Stimulated activated CD8-positive, alpha-beta memory T cell treated with anti-CD3 and anti-CD28 coated beads, Interleukin-4, amount 100 ng/mL, for 24 hours (primary cell): ENCODE measurements at regions not wholly inside any gene's neighbourhood (a gene's known extent, or its start where the extent isn't known, plus 50 kb on each side); places are given as distances from the start of the nearest gene placed in this dataset.

ENCODE experiments used
- DNase-seq: peaks from one replicate; pipeline ENCODE4 v3.0.0-alpha.2; 2020; ENCODE audit warnings: low read depth

DNA sequence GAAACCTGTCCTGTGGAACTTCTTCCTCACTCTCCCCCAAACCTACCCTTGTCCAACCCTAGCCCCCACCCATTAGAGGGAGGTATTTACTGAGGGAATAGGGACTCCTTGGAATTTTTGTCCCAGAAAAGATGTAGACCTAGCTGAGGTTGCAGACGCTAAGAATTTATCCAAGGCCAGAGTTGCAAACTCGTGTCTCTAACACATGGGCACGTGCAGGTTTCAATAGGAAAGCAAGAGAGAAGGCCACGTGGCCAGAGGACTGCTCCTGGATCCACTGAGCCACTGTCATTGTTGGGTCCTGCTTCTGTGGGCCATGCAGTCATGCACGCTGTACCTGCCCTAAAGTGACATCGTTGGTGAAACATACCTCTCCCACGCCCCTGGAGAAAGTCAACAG lies 243.4 kb upstream of the KCNG1 start:
- DNase-seq: no peak

DNA sequence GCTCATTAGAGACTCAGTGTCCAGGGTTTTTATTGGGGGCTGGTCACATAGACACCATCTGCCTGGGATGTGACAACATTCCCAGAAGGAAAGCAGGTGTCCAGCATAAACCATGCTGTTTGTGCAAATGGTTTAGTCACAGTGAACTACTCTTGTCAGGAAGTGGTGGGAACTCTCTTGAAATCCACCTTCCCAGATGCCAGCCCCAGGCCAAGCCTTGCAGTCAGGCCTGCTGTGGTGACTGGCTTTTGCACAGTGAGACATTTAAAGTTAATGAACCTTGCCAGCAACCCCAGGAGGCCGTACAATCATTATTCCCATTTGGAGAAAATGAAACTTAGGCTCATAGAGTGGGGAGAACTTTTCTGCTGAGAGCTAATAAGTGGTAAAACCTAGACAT lies 242.5 kb upstream of the KCNG1 start:
- no peak for DNase-seq

DNA sequence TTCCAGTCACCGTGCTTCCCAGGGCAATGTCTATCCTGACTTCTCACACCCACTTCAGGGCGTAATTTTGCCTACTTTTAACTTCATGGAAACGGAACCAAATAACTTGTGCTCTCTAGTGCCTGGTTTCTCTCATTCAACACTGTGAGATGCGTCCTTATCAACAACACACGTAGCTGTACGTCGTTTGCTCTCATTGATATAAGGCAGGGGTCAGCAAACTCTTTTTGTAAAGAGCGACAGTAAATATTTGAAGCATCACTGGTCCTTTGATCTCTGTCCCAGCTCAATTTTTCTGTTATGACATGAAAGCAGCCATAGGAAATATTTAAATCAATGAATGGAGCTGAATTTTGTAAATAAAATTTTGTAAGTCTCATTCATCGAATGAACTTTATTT lies 239.3 kb upstream of the KCNG1 start:
- DNase-seq: no peak

DNA sequence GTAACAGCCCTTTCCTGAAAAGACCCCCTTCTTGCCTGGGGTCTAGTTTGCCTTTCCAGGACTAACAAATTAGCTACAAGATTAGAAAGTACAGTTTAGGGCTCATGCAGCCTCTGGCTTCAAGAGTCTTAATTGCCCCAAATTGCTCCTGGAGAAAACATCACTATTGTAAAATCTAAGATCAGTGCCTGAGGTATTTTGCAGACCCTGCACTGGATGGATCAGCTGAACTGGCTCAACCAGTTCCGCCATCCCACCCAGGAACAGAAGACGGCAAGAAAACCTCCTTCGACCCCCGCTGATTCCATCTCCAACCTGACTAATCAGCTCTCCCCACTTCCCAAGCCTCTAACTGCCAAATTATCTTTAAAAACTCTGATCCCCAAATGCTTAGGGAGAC lies 236.5 kb upstream of the KCNG1 start:
- DNase-seq: no peak

DNA sequence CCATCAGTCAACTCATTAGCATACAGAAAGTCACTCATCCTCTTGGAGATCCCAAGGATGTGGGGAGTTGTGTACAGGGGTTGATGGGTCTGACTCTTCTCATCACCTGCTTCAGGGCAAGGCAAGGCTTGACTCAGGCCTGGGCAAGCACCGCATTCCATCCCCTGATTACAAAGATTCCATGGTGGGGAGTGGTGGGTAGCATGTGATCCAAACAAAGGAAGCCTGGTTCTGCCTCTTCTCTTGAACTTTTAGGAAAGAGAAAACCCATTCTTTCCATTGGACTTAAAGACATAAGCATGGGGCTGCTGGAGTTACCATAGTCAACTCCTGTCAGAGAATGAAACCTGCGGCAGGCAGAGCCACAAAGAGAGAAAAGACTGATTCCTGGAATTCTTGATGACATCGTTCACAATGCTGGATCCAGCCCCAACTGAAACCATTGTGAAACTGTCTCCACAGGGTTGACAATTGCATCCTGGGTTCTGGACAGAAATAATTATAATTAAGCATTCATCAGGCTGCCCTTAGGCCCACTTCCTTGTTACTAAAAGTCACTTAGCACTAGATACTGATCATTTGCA lies 235.8 kb upstream of the KCNG1 start:
- DNase-seq: no peak

DNA sequence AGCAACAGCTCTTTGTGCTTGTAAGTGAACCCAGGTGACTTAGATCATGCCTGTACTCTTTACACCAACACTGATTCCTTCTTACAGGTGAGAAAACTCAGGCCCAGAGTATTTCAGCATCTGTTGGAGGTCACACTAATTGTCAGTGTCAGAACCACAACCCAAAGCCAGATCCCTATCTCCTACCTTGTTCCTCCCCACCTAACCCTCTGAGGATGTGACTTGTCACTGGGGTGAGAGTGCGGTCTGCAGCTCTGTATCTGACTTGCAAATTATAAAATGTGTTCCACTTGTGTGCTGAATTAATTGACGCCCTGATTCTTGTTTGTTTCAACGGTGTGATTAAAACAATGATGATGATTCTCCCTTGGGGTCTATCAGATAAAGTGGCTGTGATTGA lies 232.5 kb upstream of the KCNG1 start:
- no peak for DNase-seq

DNA sequence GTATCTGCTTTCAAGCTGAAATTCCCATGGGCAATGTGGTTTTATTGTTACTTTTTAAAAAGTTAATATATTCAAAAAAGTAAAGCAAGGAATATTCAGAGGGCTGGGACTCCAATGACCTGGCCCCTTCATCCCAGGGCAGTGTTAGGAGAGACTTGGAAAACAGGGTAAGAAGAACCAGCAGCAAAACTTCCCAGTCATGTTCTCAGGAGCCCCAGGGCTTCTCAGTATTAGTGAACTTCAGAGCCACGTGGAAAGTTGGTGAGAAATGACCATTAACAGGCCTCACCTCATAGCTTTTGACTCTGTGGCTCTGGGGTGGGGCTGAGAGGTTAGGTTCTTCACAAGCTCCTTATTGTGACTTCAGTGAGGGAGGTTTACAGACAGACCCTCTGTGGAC lies 230.4 kb upstream of the KCNG1 start:
- DNase-seq: no peak

DNA sequence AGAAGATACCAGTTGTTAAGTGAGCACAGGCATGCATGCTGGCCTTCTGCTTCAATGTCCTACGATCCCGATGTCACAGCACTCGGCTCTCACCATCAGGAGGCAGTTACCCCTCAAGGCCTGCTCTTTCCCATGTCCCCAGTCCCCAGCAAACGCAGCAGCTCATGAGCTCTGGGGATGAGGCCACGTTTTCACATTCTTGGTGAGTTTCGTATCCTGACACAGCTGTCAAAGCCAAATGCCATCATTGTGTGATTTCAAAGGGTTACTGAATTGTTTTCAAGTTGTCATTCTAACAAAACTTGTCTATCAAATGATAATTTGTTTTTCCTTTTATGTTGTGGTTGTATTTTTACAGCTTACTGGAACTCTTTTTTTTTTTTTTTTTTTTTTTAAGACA lies 226.9 kb upstream of the KCNG1 start:
- DNase-seq: no peak

DNA sequence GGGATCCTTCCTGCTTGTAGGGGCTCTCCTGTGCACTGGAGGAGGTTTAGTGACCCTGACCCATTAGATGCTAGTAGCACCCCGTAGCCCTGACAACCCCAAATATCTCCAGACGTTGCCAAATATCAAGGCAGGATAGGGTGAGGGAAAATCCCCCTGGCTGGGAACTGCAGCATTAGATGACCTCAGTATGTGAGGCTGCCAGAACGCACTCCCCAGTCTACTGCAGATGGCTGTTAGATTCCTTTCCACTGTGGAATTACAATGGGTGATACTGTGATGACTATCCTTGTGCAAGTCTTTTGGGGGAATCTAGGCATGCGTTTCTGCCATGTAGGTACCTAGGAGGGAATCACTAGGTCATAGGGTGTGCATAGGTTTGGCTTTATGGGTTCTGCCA lies 226.3 kb upstream of the KCNG1 start:
- DNase-seq: no peak

DNA sequence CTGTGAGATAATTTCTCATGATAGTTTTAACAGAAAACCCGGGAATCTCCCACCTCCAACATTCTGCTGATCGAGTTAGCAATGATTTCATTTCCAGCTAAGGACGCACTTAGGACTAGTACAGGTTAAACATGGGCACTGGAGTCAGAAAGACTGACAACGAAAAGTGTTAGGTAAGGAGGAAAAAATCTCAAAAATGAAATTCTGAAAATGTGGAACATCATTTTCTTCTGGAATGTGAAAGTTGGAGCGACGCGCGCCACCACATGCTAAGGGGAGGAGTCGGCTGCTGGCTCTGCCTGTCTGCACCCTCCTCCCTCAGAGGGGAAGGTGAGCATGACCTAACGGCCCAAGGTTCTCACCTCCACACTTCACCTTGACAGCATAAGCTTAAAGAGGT lies 221.6 kb upstream of the KCNG1 start:
- DNase-seq: no peak

DNA sequence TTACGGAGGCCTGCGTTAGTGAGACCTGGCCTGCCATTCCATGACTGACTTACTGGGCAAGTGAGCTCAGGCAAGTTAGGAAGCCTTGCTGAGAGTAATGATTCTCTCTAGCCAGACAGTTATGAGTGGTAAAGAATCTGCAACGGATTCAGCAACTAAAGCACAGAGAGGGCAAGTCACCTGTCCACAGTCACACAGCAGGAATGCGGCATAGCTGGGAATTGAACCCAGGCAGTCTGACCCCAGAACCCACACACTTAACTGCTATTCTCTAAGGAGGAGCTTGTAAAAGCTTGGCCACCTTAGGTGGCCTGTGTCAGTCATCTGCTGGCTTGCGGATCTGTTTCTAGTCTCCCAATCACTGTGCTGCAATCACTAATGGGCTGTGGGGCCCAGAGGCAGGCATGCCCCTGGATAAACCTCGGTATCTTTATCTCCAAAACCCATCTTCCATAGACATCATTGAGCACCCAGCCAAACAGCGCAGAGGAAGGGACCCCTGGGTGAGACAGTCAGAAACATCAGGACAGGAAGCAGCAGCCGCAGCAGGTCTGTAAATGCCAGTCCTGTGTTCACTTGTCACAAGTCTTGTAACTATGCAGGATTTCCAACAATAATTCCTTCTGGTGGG lies 215.9 kb upstream of the KCNG1 start:
- DNase-seq: no peak

DNA sequence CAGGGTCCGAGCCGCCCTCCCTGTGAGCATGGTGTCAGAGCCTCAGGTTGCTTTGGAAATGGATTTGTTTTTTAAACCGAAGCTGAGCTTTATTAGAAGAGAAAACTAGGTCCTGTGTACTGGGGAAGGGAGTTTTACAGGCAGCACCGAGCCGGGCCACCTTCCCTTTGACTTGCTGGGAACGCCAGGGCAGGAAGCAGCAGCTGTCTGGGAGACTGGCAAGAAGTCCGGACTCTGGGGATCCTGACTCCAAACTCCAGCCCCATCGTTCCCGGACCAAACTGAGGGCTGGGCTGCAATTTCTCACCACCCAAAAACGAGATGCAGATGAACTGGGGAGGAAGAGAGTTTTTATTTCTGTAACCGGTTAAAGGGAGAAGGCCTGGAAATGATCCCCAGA lies 214.9 kb upstream of the KCNG1 start:
- no peak for DNase-seq

DNA sequence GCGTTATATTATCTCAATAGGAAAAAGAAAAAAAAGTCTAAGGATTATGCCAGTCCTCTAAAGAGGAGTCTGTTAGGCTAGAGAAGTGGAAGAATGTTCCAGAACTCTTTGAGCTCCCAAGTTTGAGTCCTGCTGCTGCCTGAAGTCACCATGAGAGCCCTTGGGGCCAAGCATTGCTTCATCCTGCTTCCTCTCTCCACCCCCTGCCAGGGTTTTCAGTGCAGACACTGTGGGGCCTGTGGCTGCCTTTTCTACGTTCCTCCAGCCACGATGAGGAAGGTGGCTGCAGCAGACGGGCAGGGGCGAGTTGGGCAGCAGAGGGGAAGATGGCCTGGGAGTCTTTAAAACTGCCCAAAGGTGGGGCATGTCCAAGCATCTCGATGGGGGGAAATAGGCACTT lies 214.4 kb upstream of the KCNG1 start:
- no peak for DNase-seq

DNA sequence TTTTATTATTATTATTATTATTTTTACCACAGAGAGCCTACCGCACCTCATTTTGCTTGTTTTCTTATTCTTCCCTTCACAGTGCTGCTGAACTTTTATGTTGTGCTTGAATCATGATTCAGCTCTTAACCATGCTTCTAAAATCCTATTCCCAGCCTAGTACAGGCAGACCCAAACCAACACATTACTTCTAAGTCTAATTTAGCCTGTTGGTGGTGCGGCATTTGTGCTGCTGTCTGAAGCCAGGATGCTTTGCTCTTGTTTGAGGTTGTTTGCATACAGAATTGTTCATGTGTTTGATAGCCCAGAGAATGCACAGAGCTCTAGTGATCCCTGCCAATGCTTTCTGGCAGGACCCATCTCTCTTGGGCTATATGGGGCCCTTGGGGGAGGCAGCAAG lies 213.5 kb upstream of the KCNG1 start:
- no peak for DNase-seq

DNA sequence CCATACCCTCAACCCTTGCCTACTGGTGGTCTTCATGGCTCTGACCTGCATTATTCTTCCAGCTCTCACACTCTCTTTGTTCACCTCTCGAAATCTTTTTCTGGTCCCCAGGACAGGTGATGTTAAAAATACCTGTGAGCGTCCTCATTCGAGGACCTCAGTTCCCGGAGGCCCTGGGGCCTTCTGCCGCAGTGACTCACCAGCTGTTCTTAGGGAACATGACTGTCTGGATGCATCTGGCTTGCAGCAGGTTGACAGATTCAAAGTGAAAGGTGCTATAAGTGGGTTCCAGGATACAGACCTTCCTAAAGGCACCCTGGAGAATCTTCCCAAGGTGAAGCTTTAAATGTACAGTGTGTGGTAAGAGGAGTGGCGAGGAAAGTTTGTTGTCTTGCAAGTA lies 210.4 kb upstream of the KCNG1 start:
- DNase-seq: no peak

DNA sequence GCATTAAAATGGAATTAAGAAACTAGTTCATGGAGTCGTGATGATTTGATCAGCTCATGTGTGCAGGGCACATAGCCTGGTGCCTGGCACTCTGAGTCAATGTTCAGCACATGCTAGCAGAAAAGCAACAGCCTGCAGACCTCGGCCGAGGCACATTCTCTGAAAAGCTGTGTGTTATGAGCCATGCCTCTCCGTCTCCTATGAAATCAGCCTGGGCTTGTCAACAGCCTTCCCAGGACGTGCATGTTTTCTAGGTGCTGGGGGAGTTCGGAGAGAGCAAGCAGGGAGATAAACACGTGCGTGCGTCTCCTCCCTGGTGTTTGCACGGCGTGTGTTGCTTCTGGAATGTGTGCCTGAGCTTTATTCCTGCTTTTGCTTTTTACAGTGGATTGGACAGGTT lies 207.8 kb upstream of the KCNG1 start:
- no peak for DNase-seq

DNA sequence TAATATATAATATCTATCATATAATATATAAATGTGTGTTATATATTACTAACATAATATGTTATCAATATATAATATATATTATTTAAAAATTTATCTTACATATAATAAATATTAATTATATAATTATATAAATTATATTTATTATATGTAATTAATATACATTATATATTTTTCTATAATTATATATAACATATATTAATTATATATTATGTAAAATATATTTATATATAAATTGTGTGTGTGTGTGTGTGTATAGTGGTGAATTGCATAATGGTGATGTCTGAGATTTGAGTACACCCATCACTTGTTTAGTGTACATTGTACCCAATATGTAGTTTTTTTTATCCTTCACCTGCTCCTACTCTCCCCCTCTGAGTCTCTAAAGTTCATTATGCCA lies 205.9 kb upstream of the KCNG1 start:
- DNase-seq: no peak

DNA sequence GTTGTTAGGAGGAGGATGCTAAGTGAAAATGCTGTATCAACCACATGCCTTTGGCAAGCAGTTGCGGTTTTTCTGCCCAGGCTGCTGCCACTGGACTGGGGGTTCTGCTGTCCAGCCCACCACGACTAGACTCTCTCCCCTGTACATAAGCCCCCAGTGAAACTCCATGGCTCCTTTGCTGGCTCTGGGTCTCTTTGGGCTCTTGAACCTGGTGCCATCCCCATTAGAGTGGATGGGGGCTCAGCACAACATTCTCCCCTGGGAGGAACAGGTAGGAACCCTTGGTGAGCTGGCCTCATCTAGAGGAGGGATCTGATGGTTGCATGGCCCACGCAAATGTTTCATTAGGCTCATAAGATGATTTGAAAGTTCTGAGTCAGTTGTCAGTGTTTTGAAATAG lies 204.8 kb upstream of the KCNG1 start:
- no peak for DNase-seq

DNA sequence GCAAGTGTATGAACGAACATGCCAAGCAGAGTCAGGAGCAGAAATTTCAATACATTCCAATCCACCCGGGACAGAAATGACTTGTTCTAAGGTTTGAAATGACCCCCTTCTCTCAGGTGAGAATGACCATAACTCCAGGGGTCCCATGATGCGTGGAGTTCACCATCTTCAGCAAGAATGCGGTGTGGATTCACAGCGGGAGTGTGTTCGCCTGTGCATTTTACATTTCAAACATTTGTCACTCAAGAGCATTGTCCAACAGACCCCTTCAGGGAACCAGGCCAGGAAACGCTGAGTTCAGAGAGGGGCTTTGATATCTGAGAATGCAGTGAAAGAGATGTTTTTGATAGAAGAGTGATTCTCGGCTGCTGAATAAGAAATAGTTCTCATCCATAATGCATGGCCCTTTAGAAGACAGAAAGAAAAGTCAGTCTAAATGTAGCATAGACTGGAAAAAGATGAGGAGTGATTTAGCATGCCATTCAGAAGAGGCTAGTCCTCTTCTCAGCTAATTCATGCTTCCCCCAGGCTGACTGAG lies 200.3 kb upstream of the KCNG1 start:
- no peak for DNase-seq

DNA sequence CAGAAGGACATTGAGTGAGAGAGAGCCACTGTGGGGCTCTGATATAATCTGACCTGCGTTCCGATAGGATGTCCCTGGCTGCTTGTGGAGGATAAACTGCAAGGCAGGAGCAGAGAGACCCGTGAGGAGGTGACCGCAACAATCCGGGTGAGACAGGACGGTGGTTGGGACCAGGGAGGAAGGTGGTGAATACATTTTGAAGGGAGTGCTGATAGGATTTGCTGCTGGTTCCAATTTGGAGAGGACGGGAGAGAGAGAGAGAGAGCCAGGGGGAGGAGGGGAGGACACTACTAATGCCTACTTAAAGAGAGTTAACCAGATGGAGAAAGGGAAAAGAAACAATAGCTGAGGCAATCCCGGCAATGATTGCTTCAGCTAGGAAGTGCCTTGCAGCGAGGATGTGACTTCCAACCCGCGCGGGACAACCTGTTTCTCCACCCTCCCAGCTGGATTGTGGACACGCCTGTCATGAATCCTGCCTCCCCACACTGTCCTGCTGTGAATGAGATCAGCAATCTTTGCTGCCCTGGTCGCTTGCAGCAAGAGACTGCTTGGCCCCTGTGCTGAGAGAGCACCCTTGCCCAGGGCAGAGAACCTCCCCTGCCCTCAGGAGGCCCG lies 199.0 kb upstream of the KCNG1 start:
- DNase-seq: no peak

DNA sequence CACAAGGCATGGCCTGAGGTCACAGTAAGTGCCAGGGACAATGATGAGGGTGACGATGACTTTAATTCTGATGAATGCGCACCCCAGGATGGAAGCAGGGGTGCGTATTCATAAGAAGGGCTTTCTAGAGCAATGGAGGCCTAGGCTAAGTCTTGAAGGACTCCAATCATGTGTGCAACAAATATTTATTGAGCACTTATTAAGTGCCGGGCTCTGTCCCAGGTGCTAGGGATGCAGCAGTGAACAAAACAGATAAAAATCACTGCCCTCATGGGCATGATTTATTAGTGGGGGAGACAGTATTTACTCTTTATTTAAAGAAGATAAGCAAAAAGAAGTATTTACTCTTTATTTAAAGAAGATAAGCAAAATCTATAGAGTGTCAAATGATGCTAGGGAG lies 198.2 kb upstream of the KCNG1 start:
- DNase-seq: no peak

DNA sequence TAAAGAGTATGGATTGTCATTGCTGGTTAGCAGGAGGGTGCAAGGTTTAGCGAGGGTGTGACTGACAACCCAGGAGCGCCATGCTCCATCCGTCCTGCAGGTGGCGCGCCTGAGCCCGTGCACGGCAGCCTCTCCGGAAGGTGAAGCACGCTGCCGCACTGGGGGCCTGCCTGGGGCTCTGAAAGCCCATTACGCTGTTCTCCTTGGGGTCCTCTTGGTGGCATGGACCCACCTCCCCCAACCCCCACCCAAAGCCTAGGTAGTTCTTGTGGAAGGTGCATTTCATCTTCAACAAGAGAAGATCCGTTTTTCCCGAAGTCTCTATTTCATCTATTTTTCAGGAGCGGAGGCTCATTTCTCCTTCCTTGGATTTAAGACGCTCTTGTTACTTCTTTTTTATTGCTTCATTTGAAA lies 197.4 kb upstream of the KCNG1 start:
- peak; percentile 57 for DNase-seq

DNA sequence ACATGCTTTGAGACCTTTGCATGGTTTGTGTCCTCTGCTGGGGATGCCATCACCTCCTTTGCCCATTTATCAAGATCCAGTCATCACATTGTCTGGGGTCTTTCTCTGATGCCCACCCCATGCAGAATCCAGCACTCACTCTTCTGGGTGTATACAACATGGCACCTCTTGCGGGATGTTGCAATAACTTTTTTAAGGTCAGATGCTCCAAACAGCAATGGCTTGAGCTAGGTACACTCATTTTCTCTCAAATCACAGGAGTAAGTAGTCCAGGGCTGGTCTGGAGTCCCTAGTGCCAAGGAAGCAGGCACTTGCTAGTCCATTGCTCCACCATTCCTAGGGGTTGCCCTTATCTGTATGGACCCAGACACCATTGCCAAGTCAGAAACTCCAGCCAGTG lies 196.6 kb upstream of the KCNG1 start:
- no peak for DNase-seq

DNA sequence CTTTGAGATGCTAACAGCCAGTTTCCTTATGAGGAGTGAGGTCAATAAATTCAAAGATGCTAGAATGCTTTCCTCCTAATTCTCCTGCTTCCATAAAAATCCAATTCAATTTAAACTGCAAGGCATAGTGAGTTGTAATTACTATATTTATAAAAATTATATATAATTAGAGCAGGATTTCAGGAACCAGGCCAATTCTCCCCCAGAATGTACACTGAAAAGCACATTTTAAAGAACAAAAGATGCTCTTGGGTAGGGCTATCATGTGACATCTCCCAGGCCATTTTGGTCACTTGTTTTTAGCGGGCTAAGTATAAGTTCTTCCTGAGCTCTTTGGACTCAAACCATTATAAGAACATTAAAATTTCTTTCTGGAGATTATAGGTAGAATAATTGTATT lies 195.7 kb upstream of the KCNG1 start:
- no peak for DNase-seq
